GM23338 (cell line): ENCODE measurements at regions not wholly inside any gene's neighbourhood (a gene's known extent, or its start where the extent isn't known, plus 50 kb on each side); places are given as distances from the start of the nearest gene placed in this dataset.

ENCODE experiments used
- ATAC-seq: fragments of 200-7000 bp; cut with Tn5 transposase; 3 replicates; pipeline ENCODE4 v1.9.1; 2020
- DNase-seq: peaks from one replicate; pipeline ENCODE4 v3.0.0-alpha.2; 2015; ENCODE audit warnings: low spot score
- H2AFZ ChIP-seq: fragments of 200-600 bp; sonication (generic); 2 replicates; pipeline ENCODE4 v1.8.0; 2016; ENCODE audit warnings: antibody characterized with exemption, mild to moderate bottlenecking, moderate library complexity
- H3F3A ChIP-seq: fragments of 200-600 bp; sonication (generic); replicated peaks from 2 replicates; pipeline ENCODE4 v1.8.0; 2017; ENCODE audit warnings: antibody characterized with exemption, mixed run types, low read depth
- H3K27ac ChIP-seq: fragments of 200-600 bp; sonication (generic); 2 replicates; pipeline ENCODE4 v1.6.1; 2016; ENCODE audit warnings: low read depth
- H3K27me3 ChIP-seq: fragments of 200-600 bp; sonication (generic); 2 replicates; pipeline ENCODE4 v1.8.0; 2016; ENCODE audit warnings: mild to moderate bottlenecking, mixed run types, moderate library complexity; ENCODE audit not compliant: insufficient read depth
- H3K36me3 ChIP-seq: fragments of 200-600 bp; sonication (generic); 2 replicates; pipeline ENCODE4 v1.8.0; 2016; ENCODE audit warnings: mild to moderate bottlenecking; ENCODE audit not compliant: insufficient read depth
- H3K4me1 ChIP-seq: fragments of 200-600 bp; sonication (generic); 2 replicates; pipeline ENCODE4 v1.8.0; 2016; ENCODE audit warnings: mild to moderate bottlenecking, moderate library complexity; ENCODE audit not compliant: insufficient read depth
- H3K4me2 ChIP-seq: fragments of 200-600 bp; sonication (generic); 2 replicates; pipeline ENCODE4 v1.7.1; 2017; ENCODE audit warnings: mixed run types
- H3K4me3 ChIP-seq: fragments of 200-600 bp; sonication (generic); 2 replicates; pipeline ENCODE4 v1.6.1; 2016; ENCODE audit warnings: mixed run types
- H3K79me2 ChIP-seq: fragments of 200-600 bp; sonication (generic); replicated peaks from 2 replicates; pipeline ENCODE4 v1.8.0; 2017; ENCODE audit warnings: mild to moderate bottlenecking; ENCODE audit not compliant: insufficient read depth
- H3K9me2 ChIP-seq: fragments of 200-600 bp; sonication (generic); 2 replicates; pipeline ENCODE4 v1.8.0; 2017; ENCODE audit not compliant: insufficient read depth
- H4K20me1 ChIP-seq: fragments of 200-600 bp; sonication (generic); replicated peaks from 2 replicates; pipeline ENCODE4 v1.8.0; 2017; ENCODE audit warnings: mild to moderate bottlenecking; ENCODE audit not compliant: insufficient read depth
- H3K27ac Mint-ChIP-seq: 2 replicates; pipeline ENCODE4 v1.8.0; 2020; ENCODE audit warnings: inconsistent platforms, mild to moderate bottlenecking, moderate library complexity, mixed read lengths
- H3K27me3 Mint-ChIP-seq: 3 replicates; pipeline ENCODE4 v1.8.0; 2022; ENCODE audit warnings: low read depth, mild to moderate bottlenecking, moderate library complexity, mixed read lengths, inconsistent platforms; ENCODE audit not compliant: insufficient read depth, poor library complexity
- H3K36me3 Mint-ChIP-seq: 3 replicates; pipeline ENCODE4 v1.8.0; 2021; ENCODE audit warnings: low read depth, mild to moderate bottlenecking, inconsistent platforms, moderate library complexity, mixed read lengths
- H3K4me1 Mint-ChIP-seq: 3 replicates; pipeline ENCODE4 v1.8.0; 2020; ENCODE audit warnings: mild to moderate bottlenecking, inconsistent platforms, mixed read lengths
- H3K4me3 Mint-ChIP-seq: 3 replicates; pipeline ENCODE4 v1.8.0; 2021; ENCODE audit warnings: moderate library complexity, mild to moderate bottlenecking, inconsistent platforms, mixed read lengths
- H3K9me3 Mint-ChIP-seq: 3 replicates; pipeline ENCODE4 v1.8.0; 2020; ENCODE audit warnings: moderate library complexity, mild to moderate bottlenecking, inconsistent platforms, mixed read lengths
- ETS1 ChIP-seq: IDR thresholded peaks from 2 replicates; pipeline ENCODE4 v1.6.1; 2016; ENCODE audit warnings: antibody characterized with exemption
- EZH2 ChIP-seq: fragments of 200-600 bp; sonication (generic); IDR thresholded peaks from one replicate; pipeline ENCODE4 v1.8.0; 2017; ENCODE audit warnings: antibody characterized with exemption, mild to moderate bottlenecking, low read depth; ENCODE audit not compliant: unreplicated experiment
- JUNB ChIP-seq: IDR thresholded peaks from one replicate; pipeline ENCODE4 v1.6.1; 2016; ENCODE audit warnings: antibody characterized with exemption; ENCODE audit not compliant: unreplicated experiment
- POLR2AphosphoS5 ChIP-seq: IDR thresholded peaks from 2 replicates; pipeline ENCODE4 v1.6.1; 2016; ENCODE audit warnings: antibody characterized with exemption, low read depth
- REST ChIP-seq: IDR thresholded peaks from one replicate; pipeline ENCODE4 v1.6.1; 2018; ENCODE audit warnings: antibody characterized with exemption; ENCODE audit not compliant: unreplicated experiment
- STAT1 ChIP-seq: IDR thresholded peaks from one replicate; pipeline ENCODE4 v1.6.1; 2016; ENCODE audit warnings: antibody characterized with exemption; ENCODE audit not compliant: unreplicated experiment
- ZNF462 ChIP-seq: fragments of 250-450 bp; sonication (Bioruptor Pico); IDR thresholded peaks from 2 replicates; pipeline ENCODE4 v1.5.0; 2020; ENCODE audit warnings: mild to moderate bottlenecking, moderate library complexity

GRCh38 chr4:23320931-23321587, 568.8 kb downstream of the PPARGC1A start:
- DNase-seq (no peak), ATAC-seq (no peak)
- H3K79me2 ChIP-seq: no peaks in the 10 kb centered on the region
- H3K27ac Mint-ChIP-seq: no peak overlapping the region
- H2AFZ ChIP-seq: peak overlapping the region; percentile 74; the same call in 1 of the 2 replicates
- no peaks in the 10 kb centered on the region for H3K36me3 Mint-ChIP-seq
- no peaks in the 10 kb centered on the region for H3K36me3 ChIP-seq
- H3K9me3 Mint-ChIP-seq: no peaks in the 10 kb centered on the region
- H3K27me3 ChIP-seq: no peaks in the 10 kb centered on the region
- TF ChIP-seq JUNB (no peak), STAT1 (no peak), ZNF462 (CRISPR knock-in tag) (no peak), EZH2 (no peak), REST (no peak), ETS1 (no peak), POLR2AphosphoS5 (no peak)
- H3F3A ChIP-seq: no peaks in the 10 kb centered on the region
- H3K4me3 Mint-ChIP-seq: no peak overlapping the region
- H3K9me2 ChIP-seq: peaks cover 5% of the 10 kb centered on the region; the same call in 1 of the 2 replicates
- no peak overlapping the region for H3K4me3 ChIP-seq
- H3K4me1 ChIP-seq: peaks cover 12% of the 10 kb centered on the region; the same call in 1 of the 2 replicates
- H3K4me1 Mint-ChIP-seq: peaks cover 12% of the 10 kb centered on the region
- H3K27ac ChIP-seq: no peak overlapping the region
- H4K20me1 ChIP-seq: no peaks in the 10 kb centered on the region
- no peaks in the 10 kb centered on the region for H3K27me3 Mint-ChIP-seq
- H3K4me2 ChIP-seq: no peak overlapping the region
